ENCODE measurements at regions not wholly inside any gene's neighbourhood (a gene's known extent, or its start where the extent isn't known, plus 50 kb on each side); places are given as distances from the start of the nearest gene placed in this dataset.

- TF ChIP-seq CTCF (conservative IDR thresholded peaks at IDR 0.05) (no peak), ZFX (IDR thresholded peaks at IDR 0.05) (no peak)
Observed at GRCh38 chr5:100409660-100410151, 125.5 kb upstream of the FAM174A start.

Measured in C4-2B (cell line).